GM23338 (cell line): ENCODE measurements at regions not wholly inside any gene's neighbourhood (a gene's known extent, or its start where the extent isn't known, plus 50 kb on each side); places are given as distances from the start of the nearest gene placed in this dataset.
"Not testable (repeated sequence)": the region's sequence is repeated elsewhere in the genome, so short reads cannot be mapped to it uniquely, and the experiment has no call there.

Experiments
- ATAC-seq: fragments of 200-7000 bp; cut with Tn5 transposase; 3 replicates; pipeline ENCODE4 v1.9.1; 2020
- DNase-seq: peaks from one replicate; pipeline ENCODE4 v3.0.0-alpha.2; 2015; ENCODE audit warnings: low spot score
- H2AFZ ChIP-seq: fragments of 200-600 bp; sonication (generic); 2 replicates; pipeline ENCODE4 v1.8.0; 2016; ENCODE audit warnings: antibody characterized with exemption, mild to moderate bottlenecking, moderate library complexity
- H3F3A ChIP-seq: fragments of 200-600 bp; sonication (generic); replicated peaks from 2 replicates; pipeline ENCODE4 v1.8.0; 2017; ENCODE audit warnings: antibody characterized with exemption, mixed run types, low read depth
- H3K27ac ChIP-seq: fragments of 200-600 bp; sonication (generic); 2 replicates; pipeline ENCODE4 v1.6.1; 2016; ENCODE audit warnings: low read depth
- H3K27me3 ChIP-seq: fragments of 200-600 bp; sonication (generic); 2 replicates; pipeline ENCODE4 v1.8.0; 2016; ENCODE audit warnings: mild to moderate bottlenecking, mixed run types, moderate library complexity; ENCODE audit not compliant: insufficient read depth
- H3K36me3 ChIP-seq: fragments of 200-600 bp; sonication (generic); 2 replicates; pipeline ENCODE4 v1.8.0; 2016; ENCODE audit warnings: mild to moderate bottlenecking; ENCODE audit not compliant: insufficient read depth
- H3K4me1 ChIP-seq: fragments of 200-600 bp; sonication (generic); 2 replicates; pipeline ENCODE4 v1.8.0; 2016; ENCODE audit warnings: mild to moderate bottlenecking, moderate library complexity; ENCODE audit not compliant: insufficient read depth
- H3K4me2 ChIP-seq: fragments of 200-600 bp; sonication (generic); 2 replicates; pipeline ENCODE4 v1.7.1; 2017; ENCODE audit warnings: mixed run types
- H3K4me3 ChIP-seq: fragments of 200-600 bp; sonication (generic); 2 replicates; pipeline ENCODE4 v1.6.1; 2016; ENCODE audit warnings: mixed run types
- H3K79me2 ChIP-seq: fragments of 200-600 bp; sonication (generic); replicated peaks from 2 replicates; pipeline ENCODE4 v1.8.0; 2017; ENCODE audit warnings: mild to moderate bottlenecking; ENCODE audit not compliant: insufficient read depth
- H3K9me2 ChIP-seq: fragments of 200-600 bp; sonication (generic); 2 replicates; pipeline ENCODE4 v1.8.0; 2017; ENCODE audit not compliant: insufficient read depth
- H4K20me1 ChIP-seq: fragments of 200-600 bp; sonication (generic); replicated peaks from 2 replicates; pipeline ENCODE4 v1.8.0; 2017; ENCODE audit warnings: mild to moderate bottlenecking; ENCODE audit not compliant: insufficient read depth
- H3K27ac Mint-ChIP-seq: 2 replicates; pipeline ENCODE4 v1.8.0; 2020; ENCODE audit warnings: inconsistent platforms, mild to moderate bottlenecking, moderate library complexity, mixed read lengths
- H3K27me3 Mint-ChIP-seq: 3 replicates; pipeline ENCODE4 v1.8.0; 2022; ENCODE audit warnings: low read depth, mild to moderate bottlenecking, moderate library complexity, mixed read lengths, inconsistent platforms; ENCODE audit not compliant: insufficient read depth, poor library complexity
- H3K36me3 Mint-ChIP-seq: 3 replicates; pipeline ENCODE4 v1.8.0; 2021; ENCODE audit warnings: low read depth, mild to moderate bottlenecking, inconsistent platforms, moderate library complexity, mixed read lengths
- H3K4me1 Mint-ChIP-seq: 3 replicates; pipeline ENCODE4 v1.8.0; 2020; ENCODE audit warnings: mild to moderate bottlenecking, inconsistent platforms, mixed read lengths
- H3K4me3 Mint-ChIP-seq: 3 replicates; pipeline ENCODE4 v1.8.0; 2021; ENCODE audit warnings: moderate library complexity, mild to moderate bottlenecking, inconsistent platforms, mixed read lengths
- H3K9me3 Mint-ChIP-seq: 3 replicates; pipeline ENCODE4 v1.8.0; 2020; ENCODE audit warnings: moderate library complexity, mild to moderate bottlenecking, inconsistent platforms, mixed read lengths
- CREB1 ChIP-seq: fragments of 250-450 bp; sonication (Bioruptor Pico); IDR thresholded peaks from 2 replicates; pipeline ENCODE4 v1.5.0; 2020; ENCODE audit warnings: low read depth, mild to moderate bottlenecking, moderate library complexity
- EZH2 ChIP-seq: fragments of 200-600 bp; sonication (generic); IDR thresholded peaks from one replicate; pipeline ENCODE4 v1.8.0; 2017; ENCODE audit warnings: antibody characterized with exemption, mild to moderate bottlenecking, low read depth; ENCODE audit not compliant: unreplicated experiment
- EZH2phosphoT487 ChIP-seq: fragments of 200-600 bp; sonication (generic); IDR thresholded peaks from one replicate; pipeline ENCODE4 v1.8.1; 2018; ENCODE audit warnings: antibody characterized with exemption; ENCODE audit not compliant: unreplicated experiment
- JUNB ChIP-seq: IDR thresholded peaks from one replicate; pipeline ENCODE4 v1.6.1; 2016; ENCODE audit warnings: antibody characterized with exemption; ENCODE audit not compliant: unreplicated experiment
- NANOG ChIP-seq: IDR thresholded peaks from 2 replicates; pipeline ENCODE4 v1.6.1; 2016; ENCODE audit warnings: antibody characterized with exemption, borderline replicate concordance
- POLR2AphosphoS5 ChIP-seq: IDR thresholded peaks from 2 replicates; pipeline ENCODE4 v1.6.1; 2016; ENCODE audit warnings: antibody characterized with exemption, low read depth
- ZNF114 ChIP-seq: fragments of 250-450 bp; sonication (Bioruptor Pico); IDR thresholded peaks from 2 replicates; pipeline ENCODE4 v1.5.0; 2020; ENCODE audit warnings: mild to moderate bottlenecking, moderate library complexity
- TF ChIP-seq, protein P1 (sequence below), 2 experiments: fragments of 200-600 bp in 1 of 2; sonication (generic) in 1 of 2; conservative IDR thresholded peaks; 2 replicates each; pipeline versions ENCODE4 v1.5.1 to v1.6.1; 2016 to 2017; ENCODE audit warnings: antibody characterized with exemption in 2 of 2, low read depth in 2 of 2, mild to moderate bottlenecking in 2 of 2, moderate library complexity in 1 of 2
- TF ChIP-seq, protein P2 (sequence below): IDR thresholded peaks from one replicate; pipeline ENCODE4 v1.6.1; 2018; ENCODE audit warnings: antibody characterized with exemption; ENCODE audit not compliant: unreplicated experiment
- TF ChIP-seq, protein P3 (sequence below): IDR thresholded peaks from 2 replicates; pipeline ENCODE4 v1.6.1; 2016; ENCODE audit warnings: antibody characterized with exemption

DNA sequence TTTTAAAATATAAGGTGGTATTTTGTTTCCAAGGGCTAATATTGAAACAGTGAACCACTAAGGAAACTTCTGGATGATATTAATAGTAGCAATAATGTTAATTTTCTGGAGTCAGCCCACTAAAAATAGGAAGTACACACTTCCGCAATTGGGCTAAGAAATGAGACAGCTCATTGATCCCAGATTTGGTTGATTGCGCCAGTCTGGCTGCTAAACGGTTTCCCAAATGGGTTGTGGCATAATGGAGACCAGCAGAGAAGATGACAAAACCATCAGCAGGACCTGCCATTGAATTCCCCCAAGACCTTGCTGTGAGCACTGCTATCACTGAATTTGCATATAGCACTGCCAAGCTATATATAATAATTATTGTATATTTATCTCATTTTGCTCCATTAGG is 71.2 kb upstream of the SGK1 start (continued):
- TF ChIP-seq, protein P1, sequence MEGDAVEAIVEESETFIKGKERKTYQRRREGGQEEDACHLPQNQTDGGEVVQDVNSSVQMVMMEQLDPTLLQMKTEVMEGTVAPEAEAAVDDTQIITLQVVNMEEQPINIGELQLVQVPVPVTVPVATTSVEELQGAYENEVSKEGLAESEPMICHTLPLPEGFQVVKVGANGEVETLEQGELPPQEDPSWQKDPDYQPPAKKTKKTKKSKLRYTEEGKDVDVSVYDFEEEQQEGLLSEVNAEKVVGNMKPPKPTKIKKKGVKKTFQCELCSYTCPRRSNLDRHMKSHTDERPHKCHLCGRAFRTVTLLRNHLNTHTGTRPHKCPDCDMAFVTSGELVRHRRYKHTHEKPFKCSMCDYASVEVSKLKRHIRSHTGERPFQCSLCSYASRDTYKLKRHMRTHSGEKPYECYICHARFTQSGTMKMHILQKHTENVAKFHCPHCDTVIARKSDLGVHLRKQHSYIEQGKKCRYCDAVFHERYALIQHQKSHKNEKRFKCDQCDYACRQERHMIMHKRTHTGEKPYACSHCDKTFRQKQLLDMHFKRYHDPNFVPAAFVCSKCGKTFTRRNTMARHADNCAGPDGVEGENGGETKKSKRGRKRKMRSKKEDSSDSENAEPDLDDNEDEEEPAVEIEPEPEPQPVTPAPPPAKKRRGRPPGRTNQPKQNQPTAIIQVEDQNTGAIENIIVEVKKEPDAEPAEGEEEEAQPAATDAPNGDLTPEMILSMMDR (conservative IDR thresholded peaks at IDR 0.05; ENCODE audit: low read depth in 2 of 2): no peak
- TF ChIP-seq JUNB (no peak), POLR2AphosphoS5 (no peak), CREB1 (no peak), ZNF114 (no peak), NANOG (no peak), EZH2phosphoT487 (no peak), EZH2 (no peak)
- TF ChIP-seq, protein P2, sequence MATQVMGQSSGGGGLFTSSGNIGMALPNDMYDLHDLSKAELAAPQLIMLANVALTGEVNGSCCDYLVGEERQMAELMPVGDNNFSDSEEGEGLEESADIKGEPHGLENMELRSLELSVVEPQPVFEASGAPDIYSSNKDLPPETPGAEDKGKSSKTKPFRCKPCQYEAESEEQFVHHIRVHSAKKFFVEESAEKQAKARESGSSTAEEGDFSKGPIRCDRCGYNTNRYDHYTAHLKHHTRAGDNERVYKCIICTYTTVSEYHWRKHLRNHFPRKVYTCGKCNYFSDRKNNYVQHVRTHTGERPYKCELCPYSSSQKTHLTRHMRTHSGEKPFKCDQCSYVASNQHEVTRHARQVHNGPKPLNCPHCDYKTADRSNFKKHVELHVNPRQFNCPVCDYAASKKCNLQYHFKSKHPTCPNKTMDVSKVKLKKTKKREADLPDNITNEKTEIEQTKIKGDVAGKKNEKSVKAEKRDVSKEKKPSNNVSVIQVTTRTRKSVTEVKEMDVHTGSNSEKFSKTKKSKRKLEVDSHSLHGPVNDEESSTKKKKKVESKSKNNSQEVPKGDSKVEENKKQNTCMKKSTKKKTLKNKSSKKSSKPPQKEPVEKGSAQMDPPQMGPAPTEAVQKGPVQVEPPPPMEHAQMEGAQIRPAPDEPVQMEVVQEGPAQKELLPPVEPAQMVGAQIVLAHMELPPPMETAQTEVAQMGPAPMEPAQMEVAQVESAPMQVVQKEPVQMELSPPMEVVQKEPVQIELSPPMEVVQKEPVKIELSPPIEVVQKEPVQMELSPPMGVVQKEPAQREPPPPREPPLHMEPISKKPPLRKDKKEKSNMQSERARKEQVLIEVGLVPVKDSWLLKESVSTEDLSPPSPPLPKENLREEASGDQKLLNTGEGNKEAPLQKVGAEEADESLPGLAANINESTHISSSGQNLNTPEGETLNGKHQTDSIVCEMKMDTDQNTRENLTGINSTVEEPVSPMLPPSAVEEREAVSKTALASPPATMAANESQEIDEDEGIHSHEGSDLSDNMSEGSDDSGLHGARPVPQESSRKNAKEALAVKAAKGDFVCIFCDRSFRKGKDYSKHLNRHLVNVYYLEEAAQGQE: no peak
- TF ChIP-seq, protein P3, sequence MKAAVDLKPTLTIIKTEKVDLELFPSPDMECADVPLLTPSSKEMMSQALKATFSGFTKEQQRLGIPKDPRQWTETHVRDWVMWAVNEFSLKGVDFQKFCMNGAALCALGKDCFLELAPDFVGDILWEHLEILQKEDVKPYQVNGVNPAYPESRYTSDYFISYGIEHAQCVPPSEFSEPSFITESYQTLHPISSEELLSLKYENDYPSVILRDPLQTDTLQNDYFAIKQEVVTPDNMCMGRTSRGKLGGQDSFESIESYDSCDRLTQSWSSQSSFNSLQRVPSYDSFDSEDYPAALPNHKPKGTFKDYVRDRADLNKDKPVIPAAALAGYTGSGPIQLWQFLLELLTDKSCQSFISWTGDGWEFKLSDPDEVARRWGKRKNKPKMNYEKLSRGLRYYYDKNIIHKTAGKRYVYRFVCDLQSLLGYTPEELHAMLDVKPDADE: no peak

DNA sequence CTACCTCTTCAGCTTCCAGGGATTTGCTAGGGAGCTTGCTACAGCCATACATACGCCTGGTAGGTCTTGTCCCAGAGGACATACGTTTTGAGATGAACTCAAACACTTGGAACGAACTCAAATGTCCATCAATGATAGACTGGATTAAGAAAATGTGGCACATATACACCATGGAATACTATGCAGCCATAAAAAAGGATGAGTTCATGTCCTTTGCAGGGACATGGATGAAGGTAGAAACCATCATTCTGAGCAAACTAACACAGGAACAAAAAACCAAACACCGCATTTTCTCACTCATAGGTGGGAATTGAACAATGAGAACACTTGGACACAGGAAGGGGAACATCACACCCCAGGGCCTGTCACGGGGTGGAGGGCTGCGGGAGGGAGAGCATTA is 68.6 kb upstream of the SGK1 start:
- not testable (repeated sequence) for DNase-seq, H3K9me2 ChIP-seq, H3K4me3 Mint-ChIP-seq, H3K9me3 Mint-ChIP-seq, H3K4me2 ChIP-seq, H3K4me1 ChIP-seq, H3K36me3 ChIP-seq, H3K4me1 Mint-ChIP-seq, H3K27me3 Mint-ChIP-seq, H3F3A ChIP-seq, H3K27ac Mint-ChIP-seq, H2AFZ ChIP-seq, H3K27ac ChIP-seq, H3K4me3 ChIP-seq, H3K27me3 ChIP-seq, H3K36me3 Mint-ChIP-seq, H3K79me2 ChIP-seq, H4K20me1 ChIP-seq, ATAC-seq
